Neuronal stem cell (in vitro differentiated cells): ENCODE measurements at regions not wholly inside any gene's neighbourhood (a gene's known extent, or its start where the extent isn't known, plus 50 kb on each side); places are given as distances from the start of the nearest gene placed in this dataset.
"Not testable (repeated sequence)": the region's sequence is repeated elsewhere in the genome, so short reads cannot be mapped to it uniquely, and the experiment has no call there.

Source experiments
- DNase-seq: peaks from one replicate; pipeline ENCODE4 v3.0.0-alpha.2; 2013; ENCODE audit warnings: low spot score
- H2AFZ ChIP-seq: one replicate; pipeline ENCODE4 v1.6.1; 2013; ENCODE audit warnings: mild to moderate bottlenecking, low read length, inconsistent platforms
- H2AK5ac ChIP-seq: 2 replicates; pipeline ENCODE4 v1.6.1; 2013; ENCODE audit warnings: low read depth, mild to moderate bottlenecking, inconsistent platforms, low read length, moderate library complexity, mixed read lengths
- H2BK120ac ChIP-seq: 2 replicates; pipeline ENCODE4 v1.6.1; 2013; ENCODE audit warnings: low read depth, mild to moderate bottlenecking, inconsistent platforms, low read length, moderate library complexity, mixed read lengths
- H2BK12ac ChIP-seq: one replicate; pipeline ENCODE4 v1.6.1; 2013; ENCODE audit warnings: low read length, inconsistent platforms
- H2BK15ac ChIP-seq: 2 replicates; pipeline ENCODE4 v1.6.1; 2013; ENCODE audit warnings: mild to moderate bottlenecking, low read length, inconsistent platforms, mixed read lengths
- H2BK5ac ChIP-seq: one replicate; pipeline ENCODE4 v1.6.1; 2013; ENCODE audit warnings: inconsistent platforms, mild to moderate bottlenecking, low read length, moderate library complexity
- H3K14ac ChIP-seq: one replicate; pipeline ENCODE4 v1.6.1; 2013; ENCODE audit warnings: low read length, inconsistent platforms
- H3K18ac ChIP-seq: 2 replicates; pipeline ENCODE4 v1.6.1; 2013; ENCODE audit warnings: low read length, inconsistent platforms
- H3K23ac ChIP-seq: 2 replicates; pipeline ENCODE4 v1.6.1; 2013; ENCODE audit warnings: low read depth, mild to moderate bottlenecking, mixed read lengths, low read length, inconsistent platforms; ENCODE audit not compliant: poor library complexity
- H3K27ac ChIP-seq: replicated peaks from 3 replicates; pipeline ENCODE4 v1.5.1; 2013; ENCODE audit warnings: low read length, inconsistent platforms
- H3K27me3 ChIP-seq, 3 experiments: 2 replicates each; pipeline ENCODE4 v1.6.1; 2013; ENCODE audit warnings: low read length in 3 of 3, mild to moderate bottlenecking in 2 of 3, inconsistent platforms in 1 of 3, low read depth in 1 of 3, mixed read lengths in 1 of 3, moderate library complexity in 1 of 3; ENCODE audit not compliant: control insufficient read depth in 3 of 3, insufficient read depth in 3 of 3
- H3K36me3 ChIP-seq, 2 donors: replicated peaks in 1 of 2; 2 replicates each; pipeline ENCODE4 v1.6.1; 2013; ENCODE audit warnings: low read length in 2 of 2; ENCODE audit not compliant: control insufficient read depth in 2 of 2, insufficient read depth in 2 of 2
- H3K4ac ChIP-seq: 2 replicates; pipeline ENCODE4 v1.6.1; 2013; ENCODE audit warnings: inconsistent platforms, mild to moderate bottlenecking, low read length, moderate library complexity
- H3K4me1 ChIP-seq, 2 donors: 1 replicate in 1 of 2; 2 replicates in 1 of 2; pipeline ENCODE4 v1.6.1; 2013; ENCODE audit warnings: low read length in 2 of 2, low read depth in 1 of 2; ENCODE audit not compliant: control insufficient read depth in 2 of 2, insufficient read depth in 1 of 2
- H3K4me2 ChIP-seq: one replicate; pipeline ENCODE4 v1.6.1; 2013; ENCODE audit warnings: mild to moderate bottlenecking, low read length, inconsistent platforms; ENCODE audit not compliant: insufficient read depth, poor library complexity, severe bottlenecking
- H3K4me3 ChIP-seq, 2 donors: 2 replicates each; pipeline ENCODE4 v1.5.1; 2013; ENCODE audit warnings: low read length in 2 of 2, mild to moderate bottlenecking in 2 of 2, inconsistent platforms in 1 of 2, moderate library complexity in 1 of 2
- H3K79me1 ChIP-seq: one replicate; pipeline ENCODE4 v1.6.1; 2013; ENCODE audit warnings: low read depth, mild to moderate bottlenecking, inconsistent platforms, low read length, moderate library complexity
- H3K9ac ChIP-seq: one replicate; pipeline ENCODE4 v1.6.1; 2013; ENCODE audit warnings: mild to moderate bottlenecking, low read depth, low read length, inconsistent platforms; ENCODE audit not compliant: poor library complexity
- H3K9me3 ChIP-seq, 2 donors: replicated peaks in 1 of 2; 2 replicates each; pipeline versions ENCODE3 to v1.6.1; 2013; ENCODE audit warnings: low read length in 2 of 2, mild to moderate bottlenecking in 2 of 2, inconsistent platforms in 1 of 2, low read depth in 1 of 2, mixed read lengths in 1 of 2, moderate library complexity in 1 of 2; ENCODE audit not compliant: control insufficient read depth in 2 of 2, insufficient read depth in 1 of 2
- H4K8ac ChIP-seq: one replicate; pipeline ENCODE4 v1.6.1; 2013; ENCODE audit warnings: low read depth, mild to moderate bottlenecking, inconsistent platforms, low read length, moderate library complexity
- H4K91ac ChIP-seq: one replicate; pipeline ENCODE4 v1.6.1; 2013; ENCODE audit warnings: low read length, low read depth, mild to moderate bottlenecking, inconsistent platforms; ENCODE audit not compliant: poor library complexity
- WGBS, 2 donors: extraction: QIAGEN DNeasy Blood & Tissue Kit; methylation state at CpG; one replicate each; pipeline ENCODE4 v1.1.7; 2013; ENCODE audit warnings: missing lambda C conversion rate in 2 of 2, mixed read lengths in 1 of 2; ENCODE audit not compliant: insufficient read length in 2 of 2, insufficient replicate concordance in 1 of 2; ENCODE audit errors: extremely low coverage in 2 of 2; 5-methylcytosine and 5-hydroxymethylcytosine counted together

GRCh38 chrX:75593186-75593585 is 70.3 kb upstream of the ZDHHC15 start:
- not testable (repeated sequence) for H4K91ac ChIP-seq, H3K27ac ChIP-seq, H3K27me3 ChIP-seq, H3K36me3 ChIP-seq, H2BK15ac ChIP-seq, H3K14ac ChIP-seq, H3K9me3 ChIP-seq, H3K4me3 ChIP-seq, H3K4me1 ChIP-seq, H2BK5ac ChIP-seq, H3K9ac ChIP-seq, H3K4ac ChIP-seq, H3K23ac ChIP-seq, DNase-seq, H3K4me2 ChIP-seq, H3K79me1 ChIP-seq, H2BK12ac ChIP-seq, H2BK120ac ChIP-seq, H2AFZ ChIP-seq, H4K8ac ChIP-seq, H2AK5ac ChIP-seq, H3K18ac ChIP-seq
- no CpG with 5 or more reads among the region's 7 CpGs for WGBS, 2 donors

- no peaks in the 10 kb centered on the region for H3K36me3 ChIP-seq
- no peaks in the 10 kb centered on the region for H3K27me3 ChIP-seq
- no peak overlapping the region for H2AFZ ChIP-seq
- no peak for DNase-seq
- no peak overlapping the region for H3K18ac ChIP-seq
- no peak overlapping the region for H3K14ac ChIP-seq
- no peak overlapping the region for H3K9ac ChIP-seq
- no peak overlapping the region for H2BK5ac ChIP-seq
- H3K27ac ChIP-seq = no peak overlapping the region
- H2BK12ac ChIP-seq = no peak overlapping the region
- H3K4ac ChIP-seq = no peak overlapping the region
- H2BK120ac ChIP-seq = no peak overlapping the region
- no peak overlapping the region for H3K23ac ChIP-seq
- no CpG with 5 or more reads among the region's 13 CpGs for WGBS, 2 donors
- H3K4me3 ChIP-seq = no peak overlapping the region
- H4K91ac ChIP-seq = no peak overlapping the region
- no peaks in the 10 kb centered on the region for H3K9me3 ChIP-seq
- no peak overlapping the region for H2AK5ac ChIP-seq
- no peaks in the 10 kb centered on the region for H3K4me1 ChIP-seq
- no peaks in the 10 kb centered on the region for H3K79me1 ChIP-seq
- no peak overlapping the region for H2BK15ac ChIP-seq
- no peak overlapping the region for H4K8ac ChIP-seq
- H3K4me2 ChIP-seq = no peak overlapping the region
Measured at GRCh38 chrX:75582511-75582910, 59.7 kb upstream of the ZDHHC15 start.
